Muscle layer of colon (tissue), 2 donors: ENCODE measurements at regions not wholly inside any gene's neighbourhood (a gene's known extent, or its start where the extent isn't known, plus 50 kb on each side); places are given as distances from the start of the nearest gene placed in this dataset.

Source experiments
- H3K27ac ChIP-seq: one replicate; pipeline ENCODE4 v1.7.0; 2013; ENCODE audit warnings: low read depth, mild to moderate bottlenecking, low read length, moderate library complexity
- H3K27me3 ChIP-seq, 2 donors: one replicate each; pipeline ENCODE4 v1.7.0; 2013; ENCODE audit warnings: low read length in 2 of 2, mild to moderate bottlenecking in 2 of 2; ENCODE audit not compliant: insufficient read depth in 2 of 2, control insufficient read depth in 1 of 2
- H3K36me3 ChIP-seq: one replicate; pipeline ENCODE4 v1.7.0; 2013; ENCODE audit warnings: mild to moderate bottlenecking, low read length; ENCODE audit not compliant: insufficient read depth
- H3K4me1 ChIP-seq: one replicate; pipeline ENCODE4 v1.7.0; 2013; ENCODE audit warnings: mild to moderate bottlenecking, low read length; ENCODE audit not compliant: insufficient read depth
- H3K4me3 ChIP-seq, 2 donors: one replicate each; pipeline ENCODE4 v1.7.0; 2013; ENCODE audit warnings: low read length in 2 of 2, low read depth in 1 of 2, mild to moderate bottlenecking in 1 of 2, moderate library complexity in 1 of 2
- H3K9ac ChIP-seq: one replicate; pipeline ENCODE4 v1.7.0; 2013; ENCODE audit warnings: low read length
- H3K9me3 ChIP-seq: one replicate; pipeline ENCODE4 v1.7.0; 2013; ENCODE audit warnings: mild to moderate bottlenecking, low read length
- donor health status: abdominal sarcoma.
- donor health status: Adenocarcinoma of cecum.

GRCh38 chr7:106358103-106358663, 73.4 kb upstream of the NAMPT start:
- H3K27me3 ChIP-seq, result no peaks in the 10 kb centered on the region
- H3K9ac ChIP-seq, result no peak overlapping the region
- H3K9me3 ChIP-seq, result no peaks in the 10 kb centered on the region
- no peak overlapping the region for H3K4me3 ChIP-seq
- H3K27ac ChIP-seq, result no peak overlapping the region
- H3K36me3 ChIP-seq, result no peaks in the 10 kb centered on the region
- H3K4me1 ChIP-seq, result no peaks in the 10 kb centered on the region

DNA sequence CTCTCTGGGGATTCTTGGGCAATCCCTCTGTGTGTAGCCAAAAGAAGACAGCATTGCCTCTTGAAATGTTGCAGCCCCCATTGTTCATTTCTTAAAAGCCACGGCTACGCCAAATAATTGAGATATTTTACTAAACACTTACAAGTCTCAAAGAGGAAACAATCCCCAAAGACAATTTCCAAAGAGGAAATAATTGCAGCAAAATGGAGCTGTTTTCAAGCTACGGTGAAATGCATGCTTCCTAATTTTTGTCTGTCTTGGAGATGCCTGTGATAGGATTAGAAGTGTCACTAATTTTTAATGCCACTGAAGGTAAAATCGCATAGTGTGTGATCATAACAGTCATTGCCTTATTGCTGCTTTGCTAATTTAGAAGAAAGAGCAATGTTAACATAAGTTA, 72.9 kb upstream of the NAMPT start:
- H3K4me1 ChIP-seq, result no peaks in the 10 kb centered on the region
- no peak overlapping the region for H3K9ac ChIP-seq
- H3K27ac ChIP-seq, result no peak overlapping the region
- H3K4me3 ChIP-seq, result no peak overlapping the region
- H3K27me3 ChIP-seq, result no peaks in the 10 kb centered on the region
- no peaks in the 10 kb centered on the region for H3K9me3 ChIP-seq
- H3K36me3 ChIP-seq, result no peaks in the 10 kb centered on the region

DNA sequence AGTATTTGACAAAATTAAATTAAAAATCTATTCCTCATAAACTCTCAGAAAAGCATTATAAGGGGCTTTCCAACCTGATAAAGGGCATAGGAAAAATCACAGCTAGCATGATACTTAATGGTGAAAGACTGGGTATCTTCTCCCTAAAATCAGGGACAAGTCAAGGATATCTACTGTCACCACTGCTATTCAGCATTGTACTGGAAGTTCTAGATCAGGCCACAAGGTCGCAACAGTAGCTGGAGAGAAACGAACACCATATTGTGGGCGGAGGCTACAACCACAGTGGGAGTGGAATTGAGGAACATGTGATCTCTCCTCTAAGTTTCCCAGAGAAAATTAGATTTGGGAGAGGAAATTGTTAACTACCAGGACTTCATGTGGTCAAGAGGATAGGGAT, 70.0 kb upstream of the NAMPT start:
- H3K9me3 ChIP-seq, result no peaks in the 10 kb centered on the region
- no peaks in the 10 kb centered on the region for H3K36me3 ChIP-seq
- no peaks in the 10 kb centered on the region for H3K4me1 ChIP-seq
- H3K4me3 ChIP-seq, result no peak overlapping the region
- no peaks in the 10 kb centered on the region for H3K27me3 ChIP-seq
- no peak overlapping the region for H3K9ac ChIP-seq
- H3K27ac ChIP-seq, result no peak overlapping the region

DNA sequence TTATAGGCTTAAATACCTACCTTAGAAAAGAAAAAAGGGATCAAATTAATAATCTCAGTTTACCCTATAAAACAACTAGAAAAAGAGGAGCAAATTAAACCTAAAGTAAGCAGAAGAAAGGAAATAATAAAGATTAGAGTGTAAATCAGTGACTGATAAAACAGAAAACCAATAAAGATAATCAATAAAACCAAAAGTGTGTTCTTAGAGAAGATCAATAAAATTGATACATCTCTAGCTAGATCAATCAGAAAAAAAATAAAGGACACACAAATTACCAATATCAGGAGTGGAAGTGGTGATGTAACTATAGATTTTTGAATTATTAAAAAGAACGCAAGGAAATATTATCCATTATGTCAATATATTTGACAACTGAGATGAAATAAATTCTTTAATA, 69.2 kb upstream of the NAMPT start:
- Histone ChIP-seq H3K4me1 (no peaks in the 10 kb centered on the region), H3K9ac (no peak overlapping the region), H3K4me3 (no peak overlapping the region), H3K36me3 (no peaks in the 10 kb centered on the region), H3K9me3 (no peaks in the 10 kb centered on the region), H3K27ac (no peak overlapping the region), H3K27me3 (no peaks in the 10 kb centered on the region)

- Histone ChIP-seq H3K4me1 (no peaks in the 10 kb centered on the region), H3K27ac (no peak overlapping the region), H3K27me3 (no peaks in the 10 kb centered on the region), H3K9ac (no peak overlapping the region), H3K36me3 (no peaks in the 10 kb centered on the region), H3K4me3 (no peak overlapping the region), H3K9me3 (no peaks in the 10 kb centered on the region)
Measured at GRCh38 chr7:106348231-106348630, 63.4 kb upstream of the NAMPT start.

GRCh38 chr7:106347229-106347833, 62.5 kb upstream of the NAMPT start:
- H3K4me1 ChIP-seq, result no peaks in the 10 kb centered on the region
- no peak overlapping the region for H3K4me3 ChIP-seq
- H3K36me3 ChIP-seq, result no peaks in the 10 kb centered on the region
- H3K27ac ChIP-seq, result no peak overlapping the region
- no peak overlapping the region for H3K9ac ChIP-seq
- no peaks in the 10 kb centered on the region for H3K27me3 ChIP-seq
- no peaks in the 10 kb centered on the region for H3K9me3 ChIP-seq

- Histone ChIP-seq H3K27me3 (no peaks in the 10 kb centered on the region), H3K27ac (no peak overlapping the region), H3K4me1 (no peaks in the 10 kb centered on the region), H3K4me3 (no peak overlapping the region), H3K9me3 (no peaks in the 10 kb centered on the region), H3K9ac (no peak overlapping the region), H3K36me3 (no peaks in the 10 kb centered on the region)
Measured at GRCh38 chr7:106346678-106347217, 62.0 kb upstream of the NAMPT start.

DNA sequence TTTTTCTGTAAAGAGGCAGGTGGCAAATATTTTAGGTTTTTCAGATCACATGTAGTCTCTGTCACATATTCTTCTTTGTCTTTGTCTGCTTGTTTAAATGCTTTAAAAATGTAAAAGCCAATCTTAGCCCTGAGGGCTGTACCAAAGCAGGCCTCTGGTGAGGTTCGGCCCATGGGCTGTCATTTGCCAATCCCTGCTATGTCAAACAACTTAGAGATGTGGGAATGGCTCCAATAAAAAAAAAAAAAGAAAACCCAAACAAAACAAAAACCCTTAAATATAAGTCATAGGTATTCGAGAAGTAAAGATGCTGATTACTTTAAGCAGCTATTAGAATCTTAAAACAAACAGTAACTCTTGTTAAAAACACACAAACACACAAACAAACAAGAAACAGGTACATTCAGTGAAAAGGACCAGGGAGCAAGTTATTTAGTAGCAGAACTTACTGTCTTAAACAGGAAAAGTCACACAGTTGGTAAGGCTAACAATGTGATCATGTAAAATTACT, 61.4 kb upstream of the NAMPT start:
- no peaks in the 10 kb centered on the region for H3K27me3 ChIP-seq
- no peaks in the 10 kb centered on the region for H3K36me3 ChIP-seq
- H3K4me3 ChIP-seq, result no peak overlapping the region
- no peaks in the 10 kb centered on the region for H3K9me3 ChIP-seq
- H3K9ac ChIP-seq, result no peak overlapping the region
- H3K4me1 ChIP-seq, result no peaks in the 10 kb centered on the region
- no peak overlapping the region for H3K27ac ChIP-seq

DNA sequence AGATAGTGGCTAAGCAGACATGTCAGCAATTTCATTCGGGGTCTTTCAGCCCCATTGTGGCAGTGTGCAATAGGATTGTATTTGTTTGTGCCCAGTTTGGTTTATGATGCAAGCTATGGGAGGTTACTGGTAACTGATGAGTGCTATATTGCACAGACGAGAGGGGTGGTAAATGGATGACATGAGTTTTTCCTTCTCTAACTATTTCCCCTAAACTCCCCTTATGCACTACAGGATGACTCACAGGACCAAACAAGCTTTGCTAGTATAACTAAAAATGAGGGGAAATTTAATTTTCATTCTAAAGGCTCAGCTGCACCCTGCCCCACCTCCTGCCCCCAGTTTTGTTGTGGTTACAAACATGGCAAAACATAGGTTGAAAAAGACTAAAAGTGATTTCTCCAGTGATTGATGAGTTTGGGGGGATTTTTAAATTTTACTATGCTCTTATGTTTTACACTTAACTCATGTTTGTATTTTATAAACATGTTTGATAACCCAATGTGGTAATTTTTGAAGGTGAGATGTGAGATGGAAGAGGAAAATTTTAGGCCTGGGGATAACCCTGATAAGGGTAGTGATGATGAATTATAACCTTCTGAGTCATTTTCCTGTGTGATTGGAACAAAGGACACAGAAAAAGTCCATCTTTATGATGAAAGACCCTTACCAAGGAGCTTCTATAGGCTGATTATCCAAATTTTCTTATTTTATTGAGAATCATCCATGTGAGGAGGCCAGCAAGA, 60.8 kb upstream of the NAMPT start:
- Histone ChIP-seq H3K4me1 (no peaks in the 10 kb centered on the region), H3K9me3 (no peaks in the 10 kb centered on the region), H3K27me3 (no peaks in the 10 kb centered on the region), H3K36me3 (no peaks in the 10 kb centered on the region), H3K27ac (no peak overlapping the region), H3K9ac (no peak overlapping the region), H3K4me3 (no peak overlapping the region)

DNA sequence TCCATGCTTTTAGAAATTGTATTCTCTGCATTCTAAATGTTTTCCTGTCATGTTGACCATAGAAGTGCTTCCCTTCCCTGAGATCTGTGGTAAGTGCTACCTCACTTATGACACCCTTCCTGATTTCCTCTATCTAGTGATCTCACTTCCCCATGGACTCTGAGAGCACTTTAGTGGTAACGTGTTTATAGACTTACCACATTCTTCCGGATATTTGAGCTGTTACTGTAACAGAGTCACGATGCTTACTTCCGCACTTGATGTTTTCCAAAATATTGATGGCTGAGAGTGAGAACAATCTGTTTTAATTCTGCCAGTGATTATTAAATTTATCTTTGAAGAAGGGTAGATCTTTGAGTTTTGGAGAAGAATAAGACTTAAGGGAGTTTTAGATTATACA, 60.1 kb upstream of the NAMPT start:
- Histone ChIP-seq H3K27me3 (no peaks in the 10 kb centered on the region), H3K4me3 (no peak overlapping the region), H3K4me1 (no peaks in the 10 kb centered on the region), H3K36me3 (no peaks in the 10 kb centered on the region), H3K9ac (no peak overlapping the region), H3K9me3 (no peaks in the 10 kb centered on the region), H3K27ac (no peak overlapping the region)

DNA sequence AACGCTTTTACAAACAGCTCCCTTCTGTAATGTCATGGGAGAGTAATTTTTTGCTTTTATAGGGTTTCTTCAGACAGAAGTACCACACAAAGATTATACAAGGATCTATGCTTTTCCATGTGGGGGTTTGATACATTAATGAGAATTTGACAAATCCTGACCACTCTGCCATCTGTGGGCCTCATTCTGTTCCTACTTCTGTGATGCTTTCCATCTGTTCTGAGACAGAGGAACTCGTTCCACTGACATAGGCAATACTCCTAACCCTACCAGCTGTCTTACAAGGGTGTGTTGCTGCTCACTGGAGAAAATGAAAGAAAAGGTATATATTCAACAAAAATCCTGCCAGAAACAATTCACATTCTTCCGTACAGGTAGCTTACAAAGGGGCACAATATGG, 59.4 kb upstream of the NAMPT start:
- Histone ChIP-seq H3K4me3 (no peak overlapping the region), H3K27ac (no peak overlapping the region), H3K9ac (no peak overlapping the region), H3K27me3 (no peaks in the 10 kb centered on the region), H3K4me1 (no peaks in the 10 kb centered on the region), H3K9me3 (no peaks in the 10 kb centered on the region), H3K36me3 (no peaks in the 10 kb centered on the region)
